KG1 (cell line): ENCODE measurements at regions not wholly inside any gene's neighbourhood (a gene's known extent, or its start where the extent isn't known, plus 50 kb on each side); places are given as distances from the start of the nearest gene placed in this dataset.
"Not testable (repeated sequence)": the region's sequence is repeated elsewhere in the genome, so short reads cannot be mapped to it uniquely, and the experiment has no call there.

Experiments used
- DNase-seq: peaks from one replicate; lab custom pipeline; 2025; lab: John Stamatoyannopoulos, UW

DNA sequence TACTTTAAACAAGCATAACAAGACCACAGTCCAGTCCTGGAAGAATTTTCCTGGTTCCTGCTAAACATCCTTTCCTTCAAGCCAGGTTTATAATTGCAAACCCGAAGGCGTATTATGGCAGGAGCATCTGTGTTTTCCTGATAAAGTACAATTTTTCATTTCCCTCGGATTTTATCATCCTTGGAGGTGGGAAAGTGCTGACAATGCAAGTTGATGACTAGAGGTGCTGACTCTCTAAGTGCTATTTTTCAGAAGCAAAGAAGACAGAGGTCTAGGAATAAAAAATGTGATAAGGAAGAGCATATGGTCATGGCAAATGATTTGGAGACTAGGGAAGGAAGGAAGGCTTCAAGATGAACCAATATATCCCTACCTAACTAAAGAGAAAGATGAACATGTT, 703.2 kb upstream of the LRRN3 start:
- no peak for DNase-seq

- no peak for DNase-seq
These were observed 702.5 kb upstream of the LRRN3 start for GRCh38 chr7:110388457-110388856.

- no peak for DNase-seq
These were observed 694.9 kb upstream of the LRRN3 start for GRCh38 chr7:110396021-110396420.

DNA sequence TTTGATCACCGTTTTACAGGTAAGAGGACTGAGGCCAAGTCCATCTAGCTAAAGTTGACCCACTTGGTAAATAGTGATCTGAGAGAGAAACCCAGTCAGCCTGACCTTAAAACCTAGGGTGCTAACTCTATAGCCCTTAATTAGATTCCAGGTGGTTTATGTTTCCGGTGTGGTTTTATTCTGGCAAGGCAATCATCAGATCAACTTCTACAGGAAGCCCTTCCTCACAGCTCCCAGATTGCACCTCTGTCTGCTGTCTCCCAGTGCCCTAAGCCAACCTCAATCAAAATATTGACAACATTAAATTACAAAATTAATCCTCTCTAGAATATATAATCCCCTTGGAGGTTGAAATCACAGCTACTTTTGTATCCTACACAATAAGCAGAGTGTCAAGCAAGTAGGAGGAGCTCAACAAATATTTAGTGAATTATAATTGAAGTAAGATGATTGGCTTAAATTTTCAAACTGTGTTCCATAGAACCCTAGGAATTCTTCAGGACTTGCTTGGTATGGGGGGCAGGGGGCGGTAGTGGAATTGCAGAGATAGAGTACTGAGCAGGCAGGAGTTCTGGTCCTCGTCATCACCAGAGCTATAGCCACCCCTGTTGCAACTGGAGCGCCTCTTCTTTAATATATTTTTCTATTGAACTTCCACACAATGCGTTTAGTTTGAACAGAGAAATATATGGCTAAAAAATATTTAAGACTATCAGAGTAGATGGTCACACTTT, 692.8 kb upstream of the LRRN3 start:
- no peak for DNase-seq

GRCh38 chr7:110399421-110399820, 691.5 kb upstream of the LRRN3 start:
- DNase-seq, result no peak

DNA sequence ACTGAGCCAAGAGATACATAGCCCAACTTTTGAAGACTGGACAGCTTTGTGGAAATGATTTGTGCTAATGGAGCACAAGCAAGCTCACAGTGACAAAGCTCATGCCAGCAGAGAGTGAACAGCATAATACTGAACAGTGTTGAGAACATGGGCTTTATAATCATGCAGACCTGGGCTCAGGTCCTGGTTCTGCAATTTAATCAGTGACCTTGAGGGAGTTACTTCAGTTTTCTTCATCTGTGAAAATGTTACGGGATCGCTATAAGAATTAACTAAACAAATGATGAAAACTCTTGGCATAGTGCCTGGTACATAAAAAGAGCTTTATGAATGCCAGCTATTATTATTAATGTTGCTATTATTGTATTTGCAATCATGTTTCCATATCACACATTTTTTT, 690.5 kb upstream of the LRRN3 start:
- DNase-seq, result no peak

- DNase-seq, result no peak
These were observed 683.7 kb upstream of the LRRN3 start for GRCh38 chr7:110407242-110407641.

- no peak for DNase-seq
These were observed 683.2 kb upstream of the LRRN3 start for GRCh38 chr7:110407706-110408105.

- DNase-seq, result no peak
These were observed 678.3 kb upstream of the LRRN3 start for GRCh38 chr7:110412614-110413013.

- no peak for DNase-seq
These were observed 677.9 kb upstream of the LRRN3 start for GRCh38 chr7:110413038-110413437.

DNA sequence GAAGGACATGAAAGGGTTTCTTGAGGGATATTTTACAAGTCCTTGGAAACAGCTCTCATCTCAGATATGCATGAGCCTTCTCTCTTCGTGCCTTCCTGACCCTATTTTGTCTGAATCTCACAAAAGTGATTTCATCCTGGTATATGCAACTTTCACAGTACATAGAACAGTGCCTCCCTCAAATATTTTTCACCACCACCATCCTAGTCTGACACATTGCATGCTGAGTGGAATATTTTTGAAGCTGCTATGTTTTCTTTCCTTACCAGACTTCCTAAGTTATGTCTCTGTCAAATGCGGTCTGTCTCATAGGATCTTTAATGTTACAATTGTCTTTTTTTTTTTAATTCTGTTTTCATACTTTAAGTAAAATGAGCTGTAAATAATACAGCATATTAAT, 673.3 kb upstream of the LRRN3 start:
- DNase-seq, result no peak

DNA sequence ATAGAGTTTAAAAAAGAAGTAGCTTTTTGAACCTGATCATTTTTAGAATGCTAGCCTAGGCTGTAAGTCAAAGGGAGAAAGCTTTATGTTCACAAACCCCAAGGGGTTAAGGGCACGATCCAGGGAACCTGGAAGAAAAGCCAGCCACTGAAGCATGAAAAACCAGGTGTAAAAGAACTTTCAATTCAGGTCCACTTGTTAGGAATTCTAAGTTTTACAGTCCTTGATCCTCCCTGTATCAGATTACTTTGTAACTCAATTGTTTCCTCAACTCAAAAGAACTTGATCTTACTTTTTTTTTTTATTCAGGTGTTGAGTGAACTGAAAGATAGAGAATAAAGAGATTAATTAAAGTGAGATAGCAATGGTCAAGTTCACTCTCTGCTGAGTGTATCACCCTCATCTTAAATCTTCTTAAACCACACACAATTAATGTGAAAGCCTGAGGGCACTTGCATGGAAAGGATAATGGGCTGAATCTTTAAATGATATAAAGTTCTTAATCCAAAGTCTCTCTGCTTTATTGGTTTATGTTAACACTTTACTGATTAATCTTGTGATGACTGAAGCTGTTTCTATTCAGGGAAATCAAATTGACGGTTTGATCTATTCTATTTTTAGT, 672.2 kb upstream of the LRRN3 start:
- DNase-seq, result no peak

DNA sequence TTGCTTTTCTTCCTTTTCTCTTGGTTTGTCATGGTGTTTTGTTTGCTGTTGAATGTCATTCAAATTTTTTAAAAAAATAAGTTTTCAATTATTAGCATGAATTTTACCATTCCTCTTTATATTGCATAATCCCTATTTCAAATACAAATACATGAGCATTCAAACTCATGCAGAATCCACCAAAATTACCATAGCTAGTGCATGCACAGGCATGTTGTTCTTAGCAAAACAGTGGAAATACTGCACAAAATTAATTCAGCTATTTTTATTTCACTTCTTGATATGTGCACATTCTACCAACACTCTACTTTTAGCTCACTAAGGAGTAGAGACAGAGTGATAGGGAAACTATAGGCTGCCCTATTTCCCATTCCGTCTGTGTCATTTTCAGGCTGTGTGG, 670.1 kb upstream of the LRRN3 start:
- DNase-seq, result no peak

DNA sequence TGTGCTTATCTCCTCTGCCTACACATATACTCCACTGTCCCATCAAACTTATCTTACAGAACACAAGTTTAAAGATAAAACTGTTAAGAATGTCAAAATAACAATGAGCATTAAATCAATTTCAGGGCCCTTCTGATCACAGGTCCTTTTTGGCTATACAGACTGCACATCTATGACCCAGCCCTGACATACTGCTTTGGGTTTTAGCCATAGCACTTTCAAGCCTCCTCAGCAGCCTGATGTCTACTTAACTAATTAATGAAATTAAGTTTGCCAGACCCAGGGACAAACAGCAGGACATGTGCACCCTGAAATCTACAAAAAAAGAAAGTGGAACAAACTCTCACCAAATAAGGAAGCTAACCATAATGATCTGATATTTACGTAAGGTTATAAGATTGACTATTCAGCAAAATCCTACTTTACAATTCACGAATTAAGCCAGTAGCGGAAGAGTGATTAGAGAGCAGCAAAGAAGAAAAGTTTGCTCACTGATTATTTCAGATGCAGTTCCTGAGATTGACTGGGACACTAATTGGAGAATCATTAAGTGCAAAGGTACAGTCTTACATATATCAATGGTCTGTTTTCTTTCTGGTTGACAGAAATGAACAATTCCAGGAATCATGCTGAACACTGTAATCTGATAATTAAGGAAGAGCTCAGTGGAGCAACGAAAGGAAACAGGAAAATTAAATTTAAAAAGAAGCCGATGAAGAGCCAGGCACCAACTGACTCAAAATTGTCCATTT, 669.3 kb upstream of the LRRN3 start:
- no peak for DNase-seq

DNA sequence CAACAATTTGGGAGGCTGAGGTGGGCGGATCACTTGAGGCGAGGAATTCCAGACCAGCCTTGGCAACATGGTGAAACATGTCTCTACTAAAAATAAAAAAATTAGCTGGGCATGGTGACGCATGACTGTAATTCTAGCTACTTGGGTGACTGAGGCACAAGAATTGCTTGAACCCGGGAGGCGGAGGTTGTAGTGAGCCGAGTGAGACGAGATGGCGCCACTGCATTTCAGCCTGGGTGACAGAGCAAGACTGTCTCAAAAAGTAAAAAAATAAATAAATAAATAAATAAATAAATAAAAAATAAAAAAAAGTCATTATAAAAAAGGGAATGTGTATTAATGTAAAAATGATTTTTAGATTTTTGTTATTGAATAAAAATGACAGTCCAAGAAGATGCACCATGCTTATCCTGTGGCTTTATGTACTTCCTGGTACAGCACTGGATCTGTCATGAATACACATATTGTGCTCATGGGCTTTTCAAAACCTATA, 658.8 kb upstream of the LRRN3 start:
- no peak for DNase-seq

DNA sequence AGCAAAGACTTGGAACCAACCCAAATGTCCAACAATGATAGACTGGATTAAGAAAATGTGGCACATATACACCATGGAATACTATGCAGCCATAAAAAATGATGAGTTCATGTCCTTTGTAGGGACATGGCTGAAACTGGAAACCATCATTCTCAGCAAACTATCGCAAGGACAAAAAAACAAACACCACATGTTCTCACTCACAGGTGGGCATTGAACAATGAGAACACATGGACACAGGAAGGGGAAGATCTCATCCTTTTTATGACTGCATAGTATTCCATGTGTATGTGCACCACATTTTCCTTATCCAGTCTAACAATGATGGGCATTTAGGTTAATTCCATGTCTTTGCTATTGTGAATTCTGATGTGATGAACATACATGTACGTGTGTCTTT, 652.0 kb upstream of the LRRN3 start:
- DNase-seq, result not testable (repeated sequence)

GRCh38 chr7:110442381-110442837, 648.5 kb upstream of the LRRN3 start:
- no peak for DNase-seq

DNA sequence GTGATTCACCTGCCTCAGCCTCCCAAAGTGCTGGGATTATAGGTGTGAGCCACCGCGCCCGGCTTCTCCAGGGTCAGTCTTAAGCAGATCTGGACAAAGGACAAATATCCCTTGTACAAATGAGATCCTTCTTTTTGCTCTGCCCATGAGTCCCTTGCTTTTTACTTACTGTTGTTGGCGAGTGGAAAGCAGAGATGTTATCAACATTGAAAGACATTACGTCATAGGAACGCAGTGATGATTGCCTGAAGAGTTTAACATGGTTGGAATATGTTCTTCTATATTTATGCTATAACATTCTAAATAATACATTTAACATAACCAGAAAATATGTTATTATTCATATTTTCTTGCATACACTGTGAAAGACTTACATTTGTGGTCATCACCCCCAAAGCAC, 644.3 kb upstream of the LRRN3 start:
- DNase-seq, result no peak

- no peak for DNase-seq
These were observed 642.0 kb upstream of the LRRN3 start for GRCh38 chr7:110448918-110449317.

GRCh38 chr7:110454713-110455112, 636.2 kb upstream of the LRRN3 start:
- no peak for DNase-seq

GRCh38 chr7:110461621-110462020, 629.3 kb upstream of the LRRN3 start:
- DNase-seq, result no peak

DNA sequence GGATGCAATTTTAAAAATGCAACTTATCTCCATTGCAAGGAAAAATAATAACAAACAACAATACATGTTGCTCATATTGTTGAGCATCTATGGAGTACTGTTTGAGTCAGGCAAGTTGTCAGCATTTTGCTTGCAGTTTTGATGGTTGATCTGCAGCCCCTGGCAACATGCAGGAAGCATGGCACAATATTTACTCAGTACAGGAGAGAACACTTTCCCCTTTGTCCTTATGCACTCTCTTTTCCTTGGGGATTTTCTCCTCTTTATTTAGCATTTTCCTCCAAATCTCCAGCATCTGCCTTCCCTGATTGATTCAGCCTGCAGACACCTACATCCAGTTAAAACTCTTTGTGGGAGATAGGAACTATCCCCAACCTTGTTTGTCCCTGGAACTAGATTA, 620.5 kb upstream of the LRRN3 start:
- DNase-seq, result no peak

DNA sequence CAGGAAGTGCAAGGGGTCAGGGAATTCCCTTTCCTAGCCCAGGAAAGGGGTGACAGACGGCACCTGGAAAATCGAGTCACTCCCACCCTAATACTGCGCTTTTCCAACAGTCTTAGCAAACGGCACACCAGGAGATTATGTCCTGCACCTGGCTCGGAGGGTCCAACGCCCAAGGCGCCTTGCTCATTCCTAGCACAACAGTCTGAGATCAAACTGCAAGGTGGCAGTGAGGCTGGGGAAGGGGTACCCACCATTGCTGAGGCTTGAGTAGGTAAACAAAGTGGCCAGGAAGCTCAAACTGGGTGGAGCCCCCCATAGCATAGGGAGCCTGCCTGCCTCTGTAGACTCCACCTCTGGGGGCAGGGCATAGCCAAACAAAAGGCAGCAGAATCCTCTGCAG, 618.5 kb upstream of the LRRN3 start:
- not testable (repeated sequence) for DNase-seq
